Sigmoid colon (tissue), 6 donors: ENCODE measurements at regions not wholly inside any gene's neighbourhood (a gene's known extent, or its start where the extent isn't known, plus 50 kb on each side); places are given as distances from the start of the nearest gene placed in this dataset.

ENCODE experiments used
- DNase-seq: peaks from one replicate; pipeline ENCODE4 v3.0.0-alpha.2; 2019
- H3K27ac ChIP-seq, 4 donors: fragments of 200-600 bp; sonication (generic); one replicate each; pipeline ENCODE4 v1.5.1; 2016 to 2019; ENCODE audit warnings: mild to moderate bottlenecking in 1 of 4
- H3K27me3 ChIP-seq, 3 donors: fragments of 200-600 bp; sonication (generic); one replicate each; pipeline ENCODE4 v1.5.1; 2019; ENCODE audit warnings: mild to moderate bottlenecking in 1 of 3
- H3K36me3 ChIP-seq, 4 donors: fragments of 200-600 bp; sonication (generic); one replicate each; pipeline ENCODE4 v1.5.1; 2016 to 2019
- H3K4me1 ChIP-seq, 4 donors: fragments of 200-600 bp; sonication (generic); one replicate each; pipeline ENCODE4 v1.5.1; 2017 to 2019
- H3K4me3 ChIP-seq, 4 donors: fragments of 200-600 bp; sonication (generic); one replicate each; pipeline ENCODE4 v1.5.1; 2017 to 2019; ENCODE audit warnings: mild to moderate bottlenecking in 2 of 4, moderate library complexity in 1 of 4
- H3K9me3 ChIP-seq, 4 donors: fragments of 200-600 bp in 3 of 4; sonication (generic) in 3 of 4; one replicate each; pipeline versions ENCODE4 v1.5.1 to v1.6.1; 2013 to 2019
- EP300 ChIP-seq, 4 donors: sonication (generic); formaldehyde crosslinking; IDR thresholded peaks; one replicate each; pipeline ENCODE4 v1.6.1; 2017; ENCODE audit warnings: antibody characterized with exemption in 4 of 4
- POLR2A ChIP-seq, 2 donors: fragments of 450-650 bp; IDR thresholded peaks; one replicate each; pipeline ENCODE4 v1.6.1; 2016; ENCODE audit warnings: antibody characterized with exemption in 2 of 2, mild to moderate bottlenecking in 2 of 2, moderate library complexity in 2 of 2
- POLR2AphosphoS5 ChIP-seq, 4 donors: sonication (generic); formaldehyde crosslinking; IDR thresholded peaks; one replicate each; pipeline ENCODE4 v1.6.1; 2017; ENCODE audit warnings: antibody characterized with exemption in 4 of 4
- WGBS, 2 donors: extraction: QIAGEN DNeasy Blood & Tissue Kit; methylation state at CpG; one replicate each; pipeline ENCODE4 v1.1.7; 2013; 5-methylcytosine and 5-hydroxymethylcytosine counted together
- intact Hi-C: fragments of 100-400 bp; cut with DNase I; formaldehyde crosslinking; loops from one replicate; pipeline ENCODE4 v1.15.1; 2023
- TF ChIP-seq, protein P1 (sequence below), 4 experiments: fragments of 450-650 bp in 3 of 4; fragments of 200-600 bp in 1 of 4; IDR thresholded peaks; one replicate each; pipeline ENCODE4 v1.5.1; 2016 to 2019; ENCODE audit warnings: antibody characterized with exemption in 4 of 4, mild to moderate bottlenecking in 3 of 4, moderate library complexity in 2 of 4
- donor health status: healthy with polysubstance abuse.
- donor health status: healthy.

DNA sequence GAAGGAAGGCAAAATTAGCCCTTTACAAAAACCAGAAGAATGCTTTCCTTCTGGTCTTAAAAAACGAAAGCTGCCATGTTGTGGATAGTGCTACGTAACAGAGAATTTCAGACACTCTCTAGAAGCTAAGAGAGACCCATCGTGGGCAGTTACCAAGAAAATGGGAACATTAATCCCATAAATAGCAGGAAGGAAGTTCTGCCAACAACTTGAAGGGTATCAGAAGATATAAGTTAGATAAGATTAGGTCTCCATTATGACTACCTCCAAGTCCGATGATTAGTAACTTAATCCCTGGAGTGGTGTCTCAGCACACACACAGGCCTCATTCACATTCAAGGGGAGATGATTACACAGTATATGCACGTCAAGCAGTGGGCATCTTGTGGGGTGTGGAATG, 115.7 kb upstream of the TRPC4 start:
- DNase-seq: no peak
- Histone ChIP-seq H3K4me1 (no peaks in the 10 kb centered on the region), H3K27ac (no peak overlapping the region), H3K9me3 (no peaks in the 10 kb centered on the region), H3K4me3 (no peak overlapping the region), H3K27me3 (no peaks in the 10 kb centered on the region), H3K36me3 (no peaks in the 10 kb centered on the region)
- TF ChIP-seq, protein P1, sequence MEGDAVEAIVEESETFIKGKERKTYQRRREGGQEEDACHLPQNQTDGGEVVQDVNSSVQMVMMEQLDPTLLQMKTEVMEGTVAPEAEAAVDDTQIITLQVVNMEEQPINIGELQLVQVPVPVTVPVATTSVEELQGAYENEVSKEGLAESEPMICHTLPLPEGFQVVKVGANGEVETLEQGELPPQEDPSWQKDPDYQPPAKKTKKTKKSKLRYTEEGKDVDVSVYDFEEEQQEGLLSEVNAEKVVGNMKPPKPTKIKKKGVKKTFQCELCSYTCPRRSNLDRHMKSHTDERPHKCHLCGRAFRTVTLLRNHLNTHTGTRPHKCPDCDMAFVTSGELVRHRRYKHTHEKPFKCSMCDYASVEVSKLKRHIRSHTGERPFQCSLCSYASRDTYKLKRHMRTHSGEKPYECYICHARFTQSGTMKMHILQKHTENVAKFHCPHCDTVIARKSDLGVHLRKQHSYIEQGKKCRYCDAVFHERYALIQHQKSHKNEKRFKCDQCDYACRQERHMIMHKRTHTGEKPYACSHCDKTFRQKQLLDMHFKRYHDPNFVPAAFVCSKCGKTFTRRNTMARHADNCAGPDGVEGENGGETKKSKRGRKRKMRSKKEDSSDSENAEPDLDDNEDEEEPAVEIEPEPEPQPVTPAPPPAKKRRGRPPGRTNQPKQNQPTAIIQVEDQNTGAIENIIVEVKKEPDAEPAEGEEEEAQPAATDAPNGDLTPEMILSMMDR (IDR thresholded peaks at IDR 0.05): no peak
- TF ChIP-seq EP300 (IDR thresholded peaks at IDR 0.05): no peak
- no peak for TF ChIP-seq POLR2A (IDR thresholded peaks at IDR 0.05)
- 89 to 90% methylated on average over 5 of the region's 5 CpGs for WGBS, 2 donors
- intact Hi-C loops: no loop called here

DNA sequence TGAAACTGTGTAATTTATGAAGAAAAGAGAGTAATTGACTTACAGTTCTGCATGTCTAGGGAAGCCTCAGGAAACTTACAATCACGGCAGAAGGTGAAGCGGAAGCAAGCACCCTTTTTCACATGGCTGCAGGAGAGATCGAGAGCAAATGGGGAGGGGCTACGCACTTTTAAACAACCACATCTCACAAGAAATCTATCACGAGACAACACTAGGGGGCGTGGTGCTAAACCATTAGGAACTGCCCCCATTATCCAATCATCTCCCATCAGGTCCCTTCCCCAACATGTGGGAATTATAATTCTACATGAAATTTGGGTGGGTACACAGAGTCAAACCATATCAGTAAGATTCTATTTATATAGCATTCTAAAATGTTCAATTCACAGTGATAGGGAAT, 114.8 kb upstream of the TRPC4 start:
- intact Hi-C loops: no loop called here
- Histone ChIP-seq H3K36me3 (no peaks in the 10 kb centered on the region), H3K27ac (no peak overlapping the region), H3K27me3 (no peaks in the 10 kb centered on the region), H3K9me3 (no peaks in the 10 kb centered on the region), H3K4me3 (no peak overlapping the region), H3K4me1 (no peaks in the 10 kb centered on the region)
- no peak for TF ChIP-seq EP300 (IDR thresholded peaks at IDR 0.05)
- TF ChIP-seq, protein P1 (IDR thresholded peaks at IDR 0.05): no peak
- no peak for TF ChIP-seq POLR2AphosphoS5 (IDR thresholded peaks at IDR 0.05)
- no peak for TF ChIP-seq POLR2A (IDR thresholded peaks at IDR 0.05)
- no peak for DNase-seq
- 88 to 89% methylated on average over 6 of the region's 6 CpGs for WGBS, 2 donors

DNA sequence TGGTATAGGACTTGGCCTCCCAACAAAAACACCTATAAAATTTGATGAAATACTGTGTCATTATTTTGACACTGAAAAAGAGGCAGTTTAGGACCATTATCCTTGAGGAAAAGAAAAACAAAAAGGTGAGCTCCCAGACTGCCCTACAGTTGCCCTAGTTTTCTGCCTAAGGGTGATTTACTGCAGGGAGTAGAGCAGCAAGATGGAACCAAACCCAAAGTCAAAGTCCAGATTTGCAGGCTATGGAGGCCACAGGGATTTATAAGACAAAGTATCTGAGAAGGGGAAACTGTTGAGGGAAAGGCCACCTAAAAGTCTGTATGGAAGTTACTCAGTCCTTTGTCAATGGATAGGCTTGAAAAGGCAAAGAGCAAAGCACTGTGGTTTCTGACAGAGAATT, 112.4 kb upstream of the TRPC4 start:
- Histone ChIP-seq H3K27ac (no peak overlapping the region), H3K36me3 (no peaks in the 10 kb centered on the region), H3K4me1 (no peaks in the 10 kb centered on the region), H3K9me3 (no peaks in the 10 kb centered on the region), H3K4me3 (no peak overlapping the region), H3K27me3 (no peaks in the 10 kb centered on the region)
- intact Hi-C loops: no loop called here
- TF ChIP-seq, protein P1 (IDR thresholded peaks at IDR 0.05): no peak
- TF ChIP-seq EP300 (IDR thresholded peaks at IDR 0.05) (no peak), POLR2AphosphoS5 (IDR thresholded peaks at IDR 0.05) (no peak), POLR2A (IDR thresholded peaks at IDR 0.05) (no peak)
- no peak for DNase-seq

DNA sequence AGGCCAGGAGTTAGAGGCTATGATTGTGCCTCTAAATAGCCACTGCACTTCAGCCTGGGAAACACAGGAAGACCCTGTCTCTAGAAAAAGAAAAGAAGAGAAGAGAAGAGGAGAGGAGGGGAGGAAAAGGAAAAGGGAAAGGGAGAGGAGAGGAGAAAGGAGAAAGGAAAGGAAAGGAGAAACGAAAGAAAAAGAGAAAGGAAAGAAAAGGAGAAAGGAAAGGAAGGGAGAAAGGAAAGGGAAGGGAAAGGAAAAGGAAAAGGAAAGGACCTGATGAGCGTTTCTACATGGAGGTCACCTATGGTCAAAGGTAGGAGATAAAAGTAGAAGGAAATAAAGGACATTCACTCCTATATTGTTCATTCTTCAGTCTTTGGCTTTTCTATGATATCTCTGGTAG, 109.1 kb upstream of the TRPC4 start:
- Histone ChIP-seq H3K4me1 (no peaks in the 10 kb centered on the region), H3K9me3 (no peaks in the 10 kb centered on the region), H3K4me3 (no peak overlapping the region), H3K27ac (no peak overlapping the region), H3K27me3 (no peaks in the 10 kb centered on the region), H3K36me3 (no peaks in the 10 kb centered on the region)
- no peak for DNase-seq
- intact Hi-C loops: no loop called here
- 65 to 76% methylated on average over 2 of the region's 2 CpGs for WGBS, 2 donors
- no peak for TF ChIP-seq POLR2A (IDR thresholded peaks at IDR 0.05)
- TF ChIP-seq, protein P1 (IDR thresholded peaks at IDR 0.05): no peak
- no peak for TF ChIP-seq POLR2AphosphoS5 (IDR thresholded peaks at IDR 0.05)
- no peak for TF ChIP-seq EP300 (IDR thresholded peaks at IDR 0.05)

DNA sequence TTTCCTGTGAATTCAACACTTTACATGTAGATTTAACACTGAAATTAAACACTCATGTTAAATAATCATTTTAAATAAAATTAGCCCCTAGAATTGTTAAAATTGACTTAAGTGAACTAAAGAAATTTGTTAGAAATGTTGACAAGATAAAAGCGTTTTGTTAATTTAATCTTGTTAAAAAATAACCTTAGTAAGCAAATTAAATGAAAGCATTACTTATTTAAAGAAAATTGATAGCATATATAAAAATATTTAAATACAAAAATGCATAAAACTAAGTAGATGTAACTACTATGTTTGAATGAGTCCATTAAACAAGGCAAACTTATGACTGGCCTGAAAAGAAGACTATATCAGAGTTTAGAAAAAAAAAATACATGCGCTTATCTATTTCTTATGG, 99.0 kb upstream of the TRPC4 start:
- 70 to 82% methylated on average over 2 of the region's 2 CpGs for WGBS, 2 donors
- no peak for DNase-seq
- Histone ChIP-seq H3K4me3 (no peak overlapping the region), H3K36me3 (no peaks in the 10 kb centered on the region), H3K4me1 (no peaks in the 10 kb centered on the region), H3K27ac (no peak overlapping the region), H3K27me3 (no peaks in the 10 kb centered on the region), H3K9me3 (peaks cover 0 to 2% (median 0%) of the 10 kb centered on the region in 4 donors)
- intact Hi-C loops: no loop called here
- TF ChIP-seq EP300 (IDR thresholded peaks at IDR 0.05): no peak
- TF ChIP-seq, protein P1 (IDR thresholded peaks at IDR 0.05): no peak
- no peak for TF ChIP-seq POLR2AphosphoS5 (IDR thresholded peaks at IDR 0.05)
- no peak for TF ChIP-seq POLR2A (IDR thresholded peaks at IDR 0.05)
